K562 (cell line): ENCODE measurements at regions not wholly inside any gene's neighbourhood (a gene's known extent, or its start where the extent isn't known, plus 50 kb on each side); places are given as distances from the start of the nearest gene placed in this dataset.

Experiments
- ATAC-seq: fragments of 200-7000 bp; cut with Tn5 transposase; 3 replicates; pipeline ENCODE4 v1.9.1; 2020; ENCODE audit warnings: moderate library complexity
- BruUV-seq: library from RNA; stranded (reverse); fragments of 400-500 nt; replicated peaks from 2 replicates; lab custom pipeline; 2021; lab: Mats Ljungman, UMichigan
- CTCF ChIA-PET: fragments of 300-600 bp; formaldehyde crosslinking; extraction: SDS; loops from one replicate; lab custom pipeline; 2021; ENCODE audit warnings: low intra/inter-chr PET ratio; lab: Yijun Ruan, JAX
- POLR2A ChIA-PET: fragments of 300-600, 350-650 bp; sonication (Branson Sonifier 250); formaldehyde crosslinking; extraction: SDS; loops from one replicate; lab custom pipeline; 2021; ENCODE audit warnings: antibody characterized with exemption, inconsistent platforms; lab: Yijun Ruan, JAX
- DNase-seq, 4 experiments: peaks; one replicate each; pipeline versions ENCODE4 v3.0.0 to v3.0.0-alpha.2; 2011 to 2018; ENCODE audit warnings: low spot score in 3 of 4, mixed read lengths in 3 of 4; ENCODE audit errors: extremely low read depth in 1 of 4
- FAIRE-seq: peaks from 2 replicates; lab custom pipeline; 2011; peaks lifted over from hg19 to GRCh38; lab: Jason Lieb, UNC
- H2AFZ ChIP-seq: 2 replicates; pipeline ENCODE4 v1.6.0; 2011; ENCODE audit warnings: low read depth, low read length, control low read depth, inconsistent platforms
- H3K27ac ChIP-seq: fragments of 200-600 bp; 3 replicates; pipeline ENCODE4 v1.8.0; 2011; ENCODE audit warnings: low read depth, mild to moderate bottlenecking, control low read depth, inconsistent platforms, low read length, moderate library complexity, mixed read lengths; ENCODE audit errors: extremely low read depth
- H3K27me3 ChIP-seq, 2 experiments: fragments of 300-600 bp in 1 of 2; 2 replicates in 1 of 2; 3 replicates in 1 of 2; pipeline versions ENCODE4 v1.6.0 to v1.8.0; 2011; ENCODE audit warnings: inconsistent platforms in 2 of 2, low read length in 2 of 2, mild to moderate bottlenecking in 1 of 2, mixed read lengths in 1 of 2, moderate library complexity in 1 of 2; ENCODE audit not compliant: control insufficient read depth in 2 of 2, insufficient read depth in 2 of 2
- H3K36me3 ChIP-seq: fragments of 300-600 bp; 3 replicates; pipeline ENCODE4 v1.8.0; 2011; ENCODE audit warnings: mild to moderate bottlenecking, low read length, inconsistent platforms; ENCODE audit not compliant: control insufficient read depth, insufficient read depth
- H3K4me1 ChIP-seq, 2 experiments: fragments of 200-600 bp in 1 of 2; replicated peaks in 1 of 2; 2 replicates in 1 of 2; 3 replicates in 1 of 2; pipeline versions ENCODE4 v1.5.1 to v1.8.0; 2011; ENCODE audit warnings: inconsistent platforms in 2 of 2, low read length in 2 of 2, mild to moderate bottlenecking in 1 of 2, mixed read lengths in 1 of 2, moderate library complexity in 1 of 2; ENCODE audit not compliant: control insufficient read depth in 2 of 2, insufficient read depth in 2 of 2
- H3K4me2 ChIP-seq: 2 replicates; pipeline ENCODE4 v1.6.1; 2011; ENCODE audit warnings: low read length, control low read depth, inconsistent platforms, mixed read lengths; ENCODE audit not compliant: insufficient read depth
- H3K4me3 ChIP-seq: fragments of 200-600 bp; sonication (generic), shearing (Covaris generic); 2 replicates; pipeline ENCODE4 v1.5.1; 2016; ENCODE audit warnings: control low read depth, inconsistent platforms
- H3K79me2 ChIP-seq: fragments of 200-600 bp; 3 replicates; pipeline ENCODE4 v1.8.0; 2011; ENCODE audit warnings: low read length, inconsistent platforms; ENCODE audit not compliant: control insufficient read depth, insufficient read depth
- H3K9ac ChIP-seq, 2 experiments: 2 replicates each; pipeline versions ENCODE4 v1.6.0 to v1.6.1; 2011; ENCODE audit warnings: low read depth in 2 of 2, low read length in 2 of 2, control low read depth in 1 of 2, inconsistent platforms in 1 of 2, mild to moderate bottlenecking in 1 of 2, mixed read lengths in 1 of 2; ENCODE audit not compliant: insufficient read depth in 1 of 2
- H3K9me1 ChIP-seq: one replicate; pipeline ENCODE4 v1.6.0; 2011; ENCODE audit warnings: inconsistent platforms, mild to moderate bottlenecking, low read length, moderate library complexity; ENCODE audit not compliant: control insufficient read depth, insufficient read depth
- H3K9me3 ChIP-seq: replicated peaks from 2 replicates; pipeline ENCODE4 v1.5.1; 2011; ENCODE audit warnings: low read depth, low read length, inconsistent platforms; ENCODE audit not compliant: control insufficient read depth, insufficient read depth
- H4K20me1 ChIP-seq: replicated peaks from 2 replicates; pipeline ENCODE4 v1.6.1; 2011; ENCODE audit warnings: low read length, inconsistent platforms, mixed read lengths; ENCODE audit not compliant: control insufficient read depth, insufficient read depth
- CBFB ChIP-seq: sonication (generic); formaldehyde crosslinking; IDR thresholded peaks from 2 replicates; pipeline ENCODE4 v1.4.0; 2020; ENCODE audit warnings: mild to moderate bottlenecking, missing genetic modification reagents
- HDAC6 ChIP-seq: IDR thresholded peaks from 2 replicates; pipeline ENCODE4 v1.6.1; 2012; ENCODE audit warnings: low read depth, mild to moderate bottlenecking, control low read depth, inconsistent platforms, low read length, moderate library complexity
- MAFF ChIP-seq: IDR thresholded peaks from 2 replicates; pipeline ENCODE4 v1.6.1; 2012; ENCODE audit warnings: low read length, improper control_type of control experiment
- NCOA1 ChIP-seq: fragments of 450-650 bp; IDR thresholded peaks from 2 replicates; pipeline ENCODE4 v1.6.1; 2016; ENCODE audit warnings: low read depth
- PRPF4 ChIP-seq: fragments of 200-400 bp; formaldehyde crosslinking; IDR thresholded peaks from one replicate; pipeline ENCODE4 v1.6.1; 2017; ENCODE audit warnings: low read length, low read depth, mild to moderate bottlenecking; ENCODE audit not compliant: insufficient read depth, poor library complexity, severe bottlenecking
- PTRF ChIP-seq: fragments of 450-650 bp; IDR thresholded peaks from 2 replicates; pipeline ENCODE4 v1.6.1; 2016; ENCODE audit warnings: mild to moderate bottlenecking, missing genetic modification characterization, missing compliant biosample characterization
- WHSC1 ChIP-seq: IDR thresholded peaks from one replicate; pipeline ENCODE4 v1.6.1; 2012; ENCODE audit warnings: low read length, control low read depth, inconsistent platforms
- in situ Hi-C: fragments of 300-500 bp; cut with MboI; formaldehyde crosslinking; loops from 4 replicates; pipeline ENCODE4 v1.15.0; 2018; ENCODE audit warnings: inconsistent platforms, mixed read lengths
- intact Hi-C: fragments of 100-400 bp; cut with micrococcal nuclease; formaldehyde crosslinking; loops from 2 replicates; pipeline ENCODE4 v1.14.2; 2022
- TF ChIP-seq, protein P1 (sequence below): fragments of 450-650 bp; formaldehyde crosslinking; conservative IDR thresholded peaks from 2 replicates; pipeline ENCODE4 v1.4.0; 2022; ENCODE audit warnings: mild to moderate bottlenecking, missing genetic modification characterization

DNA sequence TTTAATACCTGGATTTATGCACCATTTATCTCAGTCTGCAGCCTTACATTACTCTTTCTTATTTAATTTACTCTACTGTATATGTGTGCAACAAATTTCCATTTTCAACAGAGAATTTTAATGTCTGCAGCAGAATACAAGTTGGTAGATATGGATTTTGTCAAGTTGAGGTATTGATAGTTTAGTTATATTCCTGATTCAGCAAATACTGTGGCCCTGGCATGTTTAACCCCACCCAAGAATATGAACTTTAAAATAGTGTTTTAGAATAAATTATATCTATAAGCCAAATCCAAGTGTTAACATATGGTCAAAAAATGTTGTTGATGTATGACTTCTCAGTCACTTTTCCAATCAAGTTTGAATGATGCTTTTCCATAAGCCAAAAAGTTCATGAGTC is 378.4 kb upstream of the NRG3 start:
- in situ Hi-C loops (no loop called here), intact Hi-C loops (no loop called here)
- ATAC-seq (no peak), FAIRE-seq (no peak), DNase-seq (no peak)
- Histone ChIP-seq H3K4me3 (no peak overlapping the region), H3K4me2 (no peak overlapping the region), H3K9me3 (no peaks in the 10 kb centered on the region; the same call in 1 of the 2 replicates), H2AFZ (no peak overlapping the region), H3K4me1 (no peaks in the 10 kb centered on the region), H4K20me1 (no peaks in the 10 kb centered on the region), H3K9ac (no peak overlapping the region), H3K9me1 (no peaks in the 10 kb centered on the region), H3K27ac (no peak overlapping the region), H3K36me3 (no peaks in the 10 kb centered on the region), H3K79me2 (no peaks in the 10 kb centered on the region), H3K27me3 (no peaks in the 10 kb centered on the region)
- CTCF ChIA-PET: interaction anchor here (0.6 kb wide), 1 partner anchor 661 kb away, joined by 3 read pairs; no protein-coding TSS in a partner anchor
- no TSS peak for BruUV-seq
- TF ChIP-seq, protein P1, sequence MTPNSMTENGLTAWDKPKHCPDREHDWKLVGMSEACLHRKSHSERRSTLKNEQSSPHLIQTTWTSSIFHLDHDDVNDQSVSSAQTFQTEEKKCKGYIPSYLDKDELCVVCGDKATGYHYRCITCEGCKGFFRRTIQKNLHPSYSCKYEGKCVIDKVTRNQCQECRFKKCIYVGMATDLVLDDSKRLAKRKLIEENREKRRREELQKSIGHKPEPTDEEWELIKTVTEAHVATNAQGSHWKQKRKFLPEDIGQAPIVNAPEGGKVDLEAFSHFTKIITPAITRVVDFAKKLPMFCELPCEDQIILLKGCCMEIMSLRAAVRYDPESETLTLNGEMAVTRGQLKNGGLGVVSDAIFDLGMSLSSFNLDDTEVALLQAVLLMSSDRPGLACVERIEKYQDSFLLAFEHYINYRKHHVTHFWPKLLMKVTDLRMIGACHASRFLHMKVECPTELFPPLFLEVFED (CRISPR knock-in tag): no peak
- TF ChIP-seq MAFF (peak; percentile 42; the same call in 1 of the 2 replicates), PRPF4 (no peak), HDAC6 (no peak), NCOA1 (no peak), PTRF (tag) (no peak), CBFB (no peak), WHSC1 (no peak)
- POLR2A ChIA-PET: no interaction called here
